Stimulated activated CD8-positive, alpha-beta memory T cell treated with anti-CD3 and anti-CD28 coated beads, Interleukin-2, amount 100 ng/mL, for 1 hour (primary cell): ENCODE measurements at regions not wholly inside any gene's neighbourhood (a gene's known extent, or its start where the extent isn't known, plus 50 kb on each side); places are given as distances from the start of the nearest gene placed in this dataset.

Experiments
- DNase-seq, 2 donors: peaks; one replicate each; pipeline ENCODE4 v3.0.0-alpha.2; 2020; ENCODE audit warnings: low read depth in 2 of 2

DNA sequence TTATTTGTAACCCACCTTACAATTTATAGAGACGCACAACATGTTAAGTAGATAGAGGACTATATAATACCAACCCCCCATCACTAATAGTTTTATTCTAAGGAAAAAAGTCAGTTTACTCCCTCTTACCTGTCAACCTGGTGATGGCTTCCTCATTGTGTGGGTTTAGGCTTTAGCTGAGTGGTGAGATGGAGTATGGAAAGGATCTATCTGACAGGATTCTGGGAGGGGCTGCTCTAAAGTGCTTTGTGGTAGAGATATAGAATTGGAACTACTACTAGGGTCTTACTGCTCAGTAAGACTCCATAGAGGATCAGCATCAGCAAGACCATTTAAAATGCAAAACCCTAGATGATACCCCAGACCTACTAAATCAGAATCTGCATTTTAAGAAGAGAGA is 82.1 kb upstream of the IFNE start:
- DNase-seq, result no peak

- DNase-seq, result no peak
Observed at GRCh38 chr9:21565155-21565554, 83.0 kb upstream of the IFNE start.

DNA sequence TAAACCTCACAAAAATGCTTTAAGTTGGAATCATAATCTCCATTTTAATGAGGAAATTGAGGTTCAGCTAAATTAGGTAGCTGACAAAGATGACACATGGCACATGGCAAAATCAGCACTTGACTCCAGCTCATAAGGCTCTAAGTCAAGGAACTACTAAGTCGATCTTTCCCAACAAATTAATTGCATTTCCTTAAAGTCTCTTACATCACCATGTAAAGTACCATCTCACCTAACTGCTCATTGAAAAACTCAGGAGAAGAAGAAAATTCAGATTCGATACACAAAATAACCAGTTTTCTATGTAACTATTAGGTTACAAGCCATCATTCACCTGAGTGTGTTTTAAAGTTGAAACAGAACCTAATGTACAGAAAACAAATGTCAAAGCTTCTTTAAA is 85.8 kb upstream of the IFNE start:
- no peak for DNase-seq

DNA sequence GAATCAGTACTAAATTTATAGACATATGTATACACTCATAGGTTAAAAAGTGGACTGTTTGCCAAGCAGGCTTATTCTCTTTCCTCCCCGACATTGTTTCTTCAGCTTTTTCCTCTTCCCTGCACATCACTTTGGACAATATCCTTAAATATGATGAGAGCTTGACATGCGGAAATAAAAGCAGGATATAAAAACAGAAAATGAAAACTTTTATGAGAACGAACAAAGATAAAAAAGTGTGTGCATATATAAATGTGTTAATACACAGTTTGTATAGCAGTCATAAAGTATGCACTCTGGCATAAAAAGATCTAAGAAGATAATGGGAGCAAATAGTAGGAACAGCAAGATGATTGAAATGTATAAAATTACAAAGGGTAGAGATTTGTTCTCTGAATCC is 86.4 kb upstream of the IFNE start:
- no peak for DNase-seq

- no peak for DNase-seq
Observed at GRCh38 chr9:21569721-21570120, 87.6 kb upstream of the IFNE start.

DNA sequence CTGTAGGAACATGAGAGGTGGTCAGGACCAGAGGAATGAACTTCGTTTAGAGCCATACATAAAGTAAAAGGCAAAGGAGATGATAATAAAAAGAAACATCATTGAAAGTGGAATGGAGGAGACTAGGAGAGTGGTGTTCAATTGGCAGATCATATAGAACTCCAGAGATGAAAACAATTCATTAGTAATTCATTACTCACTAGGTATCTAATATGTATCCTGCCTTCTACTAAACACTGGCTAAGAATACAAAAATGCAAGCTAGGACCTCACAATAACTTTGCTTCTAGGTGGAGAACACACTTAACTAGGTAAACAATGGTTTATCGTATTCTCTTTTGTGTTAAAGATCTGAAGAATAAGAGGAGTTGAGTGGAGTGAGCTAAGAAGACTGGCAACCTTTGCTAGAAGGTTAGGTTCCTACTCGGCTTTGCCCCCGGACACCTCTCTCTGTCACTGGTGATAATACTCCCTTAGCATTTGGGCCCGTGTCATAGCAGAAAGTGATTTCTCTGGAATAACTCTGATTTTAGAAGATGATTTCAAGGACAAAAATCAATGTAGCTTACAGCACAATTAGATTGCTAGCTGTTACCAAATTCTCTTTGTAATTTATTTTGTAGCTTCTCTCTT is 88.6 kb upstream of the IFNE start:
- DNase-seq, result no peak

DNA sequence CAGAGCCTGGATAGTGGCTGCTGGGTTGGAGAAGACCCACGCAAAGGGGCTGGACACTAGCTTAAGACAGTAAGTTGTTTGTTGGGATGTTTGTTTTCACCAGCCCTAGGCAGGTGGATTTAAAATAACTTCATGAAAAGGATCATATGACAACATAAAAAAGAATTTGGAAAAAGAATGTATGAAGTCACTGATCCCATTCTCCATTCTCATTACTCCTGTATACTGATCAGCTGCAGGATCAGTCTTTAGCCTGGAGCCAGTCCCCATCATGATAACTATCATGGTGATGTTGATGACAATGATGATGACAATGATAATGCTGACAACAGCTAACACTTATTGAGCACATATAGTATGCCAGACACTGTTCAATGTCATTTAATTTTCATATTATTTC is 92.1 kb upstream of the IFNE start:
- DNase-seq, result no peak

DNA sequence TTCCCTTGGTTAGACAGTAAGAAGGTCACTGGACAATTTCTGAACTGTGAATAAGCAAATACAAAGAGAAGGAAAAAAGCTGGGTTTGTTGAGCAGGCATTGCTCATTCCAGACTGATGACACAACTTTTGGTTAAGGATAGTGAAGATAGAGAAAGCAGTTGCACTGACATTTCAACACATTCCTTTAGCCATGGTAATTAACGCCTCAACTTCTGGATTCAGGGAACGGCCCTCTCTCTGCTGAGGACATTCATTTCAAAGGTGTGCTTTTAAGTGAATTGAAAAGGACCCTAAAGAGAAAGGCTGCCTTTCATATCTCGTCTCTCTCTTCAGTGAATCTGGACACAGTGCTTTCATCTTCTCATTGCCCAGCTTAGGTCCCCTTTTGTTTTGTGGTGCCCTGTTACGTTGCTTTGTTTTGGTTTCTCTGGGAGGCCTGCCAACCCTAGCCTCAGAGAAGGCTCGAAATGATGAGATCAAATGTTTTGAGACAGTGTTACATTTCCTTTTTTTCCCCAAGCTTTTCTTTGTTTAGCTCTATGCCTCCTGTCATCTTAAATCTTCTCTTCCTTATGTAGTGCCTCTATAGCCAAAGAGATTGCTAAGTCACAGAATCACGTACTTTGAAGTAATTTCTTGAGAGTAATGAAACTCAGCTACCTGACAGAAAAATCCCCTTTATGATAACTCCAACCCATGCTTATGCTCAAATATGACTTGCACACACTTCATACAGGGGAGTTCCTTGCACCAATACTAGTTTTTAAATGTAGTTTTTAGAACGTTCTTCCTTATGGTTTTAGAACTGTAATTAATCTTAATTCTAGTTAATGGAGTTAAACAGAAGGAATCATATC is 94.4 kb upstream of the IFNE start:
- DNase-seq, result no peak

- peak in 1 of 2 donors; percentile 9 for DNase-seq
Observed at GRCh38 chr9:21579247-21579671, 97.1 kb upstream of the IFNE start.

DNA sequence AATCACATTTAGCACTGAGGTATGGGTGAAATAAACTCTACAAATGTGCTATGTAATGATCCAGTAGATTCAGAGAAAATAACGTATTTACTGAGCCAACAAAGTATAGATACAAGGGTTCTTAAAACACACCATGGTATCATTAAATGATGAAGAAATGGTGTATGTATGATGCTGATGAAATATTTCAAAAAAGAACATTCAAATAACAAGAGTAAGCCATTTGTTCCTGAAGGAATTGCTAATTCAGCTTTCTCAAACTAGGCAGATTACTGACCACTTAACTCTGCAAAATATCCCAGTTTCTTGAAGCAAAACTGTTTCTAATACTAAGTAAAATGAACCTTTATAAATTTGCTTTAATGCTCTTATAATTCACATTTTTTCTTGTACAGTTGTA is 97.6 kb upstream of the IFNE start:
- DNase-seq, result no peak

DNA sequence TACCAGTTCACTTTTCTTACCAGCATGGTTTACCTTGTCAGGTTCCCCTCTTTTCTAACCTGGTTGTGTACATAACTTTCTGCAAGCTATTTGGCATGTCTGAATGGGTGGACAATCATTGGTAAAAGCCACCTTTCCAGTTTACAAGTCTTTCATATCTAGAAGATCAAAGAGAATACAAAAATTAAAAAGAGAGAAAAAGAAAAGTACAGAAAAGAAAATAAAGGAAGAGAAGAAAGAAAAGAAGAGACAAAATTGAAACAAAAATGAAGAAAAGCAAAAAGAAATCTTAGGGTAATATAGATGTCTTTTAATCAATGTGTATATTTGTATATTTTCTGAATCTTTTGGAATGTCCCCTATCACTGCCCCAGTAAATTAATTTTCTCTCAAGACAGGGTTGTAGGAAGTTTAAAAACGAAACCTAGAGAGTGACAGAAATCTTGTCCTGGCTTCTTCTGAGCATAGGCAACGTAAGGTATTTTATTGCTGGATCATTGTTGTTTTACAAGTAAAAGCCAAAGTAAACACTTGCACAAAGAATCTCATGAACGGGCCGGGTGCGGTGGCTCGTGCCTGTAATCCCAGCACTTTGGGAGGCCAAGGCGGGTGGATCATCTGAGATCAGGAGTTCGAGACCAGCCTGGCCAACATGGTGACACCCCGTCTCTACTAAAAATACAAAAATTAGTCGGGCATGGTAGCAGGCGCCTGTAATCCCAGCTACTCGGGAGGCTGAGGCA is 98.7 kb upstream of the IFNE start:
- DNase-seq, result no peak

- no peak for DNase-seq
Observed at GRCh38 chr9:21583628-21584377, 101.7 kb upstream of the IFNE start.

DNA sequence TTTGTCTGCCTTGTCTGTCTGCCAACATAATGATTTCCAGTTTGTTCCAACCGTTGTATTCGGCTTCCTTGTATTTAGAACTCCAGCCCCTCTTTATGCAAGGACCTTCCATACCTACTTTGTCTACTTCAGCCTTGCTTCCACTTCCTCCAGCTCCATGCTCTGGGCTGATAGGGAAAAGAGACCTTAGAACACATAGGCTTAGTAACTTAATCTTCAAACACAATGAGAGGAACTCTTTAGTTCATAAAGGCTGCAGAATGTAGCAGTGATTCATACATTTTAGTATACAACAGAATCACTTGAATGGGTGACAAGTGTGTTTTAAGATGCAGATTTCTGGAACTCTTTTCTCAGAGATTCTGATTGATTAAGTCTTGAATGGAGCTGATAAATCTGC is 102.8 kb upstream of the IFNE start:
- no peak for DNase-seq

DNA sequence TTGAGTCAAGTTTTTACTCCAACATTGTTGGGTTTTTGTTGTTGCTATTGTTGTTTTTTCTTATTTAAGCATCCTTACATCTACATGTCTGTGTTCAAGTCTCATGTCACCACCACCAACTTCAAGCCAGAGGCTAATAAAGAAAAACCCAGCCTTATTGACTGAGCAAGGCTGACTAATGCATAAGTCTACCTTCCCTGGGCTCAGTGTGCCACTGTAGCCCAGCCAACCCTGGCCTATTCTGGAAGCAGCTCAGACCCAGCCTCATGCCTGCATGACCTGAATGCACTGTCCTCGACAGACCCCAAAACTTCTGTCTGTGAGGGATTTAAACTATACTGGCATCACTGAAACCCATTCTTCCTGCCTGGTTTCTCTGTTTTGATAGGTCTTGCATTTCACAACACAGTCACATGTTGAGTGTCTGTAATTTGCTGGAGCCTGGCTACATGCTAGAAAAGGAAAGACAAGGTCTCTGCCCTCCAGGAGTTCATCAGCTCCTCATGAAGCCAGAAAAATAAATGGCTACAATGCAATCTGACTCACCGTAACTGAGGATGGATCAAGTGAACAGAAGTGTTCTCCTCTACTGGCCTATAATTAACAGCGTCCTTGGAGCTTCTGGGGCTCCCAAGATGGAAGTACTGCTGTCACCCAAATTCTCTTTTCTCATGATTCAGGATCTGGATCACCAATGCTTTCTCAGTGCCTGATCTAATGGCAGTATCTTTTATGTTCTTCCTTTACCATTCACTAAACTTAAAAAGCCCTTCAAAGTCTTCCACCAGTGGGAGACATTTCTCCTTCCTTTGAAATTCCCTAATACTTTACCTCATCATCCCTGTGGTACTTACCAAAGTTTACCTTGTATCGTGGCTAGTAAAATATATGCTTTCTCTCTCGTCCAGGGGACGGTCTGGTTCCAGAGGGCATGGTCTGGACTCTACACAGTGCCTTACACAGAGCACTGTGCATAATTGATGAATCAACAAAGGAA is 103.9 kb upstream of the IFNE start:
- DNase-seq, result no peak

GRCh38 chr9:21589344-21590056 is 107.4 kb upstream of the IFNE start:
- no peak for DNase-seq

GRCh38 chr9:21590058-21590996 is 108.2 kb upstream of the IFNE start:
- DNase-seq, result no peak

DNA sequence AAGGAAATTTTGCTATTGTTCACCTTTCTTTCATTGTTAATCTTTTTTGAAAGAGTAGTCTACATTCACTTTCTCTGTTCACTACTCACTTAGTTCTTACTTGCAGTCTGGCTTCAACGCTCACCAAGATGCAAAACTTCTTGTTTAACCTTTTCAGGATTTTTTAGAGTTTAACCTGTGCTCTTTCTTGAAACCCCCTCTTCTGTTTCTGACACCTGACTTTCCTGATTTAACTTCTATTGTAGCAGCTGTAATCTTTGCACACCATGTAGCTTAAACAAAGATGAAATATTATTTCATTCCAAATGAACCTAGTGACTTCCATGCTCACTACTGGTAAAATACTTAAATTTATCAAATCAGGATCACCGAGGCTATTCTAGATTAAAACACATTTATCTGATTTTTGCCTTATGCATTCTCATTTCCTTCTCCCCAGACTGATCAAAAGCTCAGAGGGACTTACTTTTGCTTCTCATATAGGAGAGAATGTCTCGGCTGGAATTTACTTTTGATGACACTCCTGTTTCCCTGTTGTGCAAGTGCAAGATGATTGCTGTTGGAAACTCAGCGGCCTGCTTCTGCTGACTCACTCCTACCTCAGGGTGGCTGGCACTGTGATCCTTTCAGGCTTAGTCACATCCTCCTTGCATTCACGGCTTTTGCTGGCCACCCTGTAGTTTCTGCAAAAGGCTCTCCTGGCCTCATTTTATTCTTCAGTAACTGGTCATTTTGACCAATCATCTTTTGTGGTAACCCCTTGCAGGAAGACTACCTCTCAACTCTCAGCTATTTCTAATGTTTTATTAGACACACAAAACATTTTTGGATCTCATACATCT is 109.3 kb upstream of the IFNE start:
- DNase-seq, result peak in 1 of 2 donors; percentile 8

GRCh38 chr9:21592063-21592338 is 109.9 kb upstream of the IFNE start:
- DNase-seq, result no peak
